Suppressor macrophage (primary cell): ENCODE measurements at regions not wholly inside any gene's neighbourhood (a gene's known extent, or its start where the extent isn't known, plus 50 kb on each side); places are given as distances from the start of the nearest gene placed in this dataset.

Source experiments
- DNase-seq, 4 experiments: peaks; one replicate each; pipeline ENCODE4 v3.0.0-alpha.2; 2020 to 2022

DNA sequence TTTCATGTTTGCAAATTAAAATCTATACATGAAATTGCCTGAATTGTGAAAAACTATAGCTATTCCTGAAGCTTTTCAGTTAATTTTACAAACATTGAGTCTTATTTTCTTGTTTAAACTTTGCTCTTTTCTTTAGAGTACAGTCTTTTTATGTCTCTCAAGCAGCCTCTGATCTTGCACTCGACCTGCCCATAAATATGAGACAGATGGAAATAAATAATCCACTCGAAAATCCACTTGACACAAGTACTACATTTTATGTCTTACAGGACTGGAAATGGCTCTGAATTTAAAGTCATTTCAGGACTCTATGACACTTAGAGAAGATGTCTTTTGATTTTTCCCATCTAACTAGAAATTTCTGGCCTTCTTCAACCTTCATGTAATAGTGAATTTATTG, 283.8 kb downstream of the USP25 start:
- no peak for DNase-seq

GRCh38 chr21:16020878-16021277, 291.1 kb downstream of the USP25 start:
- no peak for DNase-seq

DNA sequence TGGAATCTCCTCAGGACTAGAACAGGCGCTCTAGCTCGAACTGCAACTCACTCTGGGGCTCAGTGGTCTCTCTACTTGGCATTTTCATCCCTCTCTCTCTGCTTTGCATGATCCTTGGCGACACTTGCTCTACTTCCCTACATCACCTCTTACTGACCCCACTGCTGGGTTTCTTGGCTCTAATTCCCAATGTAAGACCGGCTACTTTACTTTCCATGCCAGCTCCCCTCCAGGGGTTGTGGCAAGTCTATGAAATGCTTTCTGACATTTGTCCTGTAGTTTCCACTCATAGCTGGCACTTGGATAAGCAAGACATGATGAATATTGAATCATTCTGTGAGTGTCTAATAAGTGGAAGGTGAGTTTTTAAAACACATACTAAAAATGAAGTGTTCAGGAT, 292.3 kb downstream of the USP25 start:
- no peak for DNase-seq

- no peak for DNase-seq
Measured at GRCh38 chr21:16022921-16023320, 293.1 kb downstream of the USP25 start.

DNA sequence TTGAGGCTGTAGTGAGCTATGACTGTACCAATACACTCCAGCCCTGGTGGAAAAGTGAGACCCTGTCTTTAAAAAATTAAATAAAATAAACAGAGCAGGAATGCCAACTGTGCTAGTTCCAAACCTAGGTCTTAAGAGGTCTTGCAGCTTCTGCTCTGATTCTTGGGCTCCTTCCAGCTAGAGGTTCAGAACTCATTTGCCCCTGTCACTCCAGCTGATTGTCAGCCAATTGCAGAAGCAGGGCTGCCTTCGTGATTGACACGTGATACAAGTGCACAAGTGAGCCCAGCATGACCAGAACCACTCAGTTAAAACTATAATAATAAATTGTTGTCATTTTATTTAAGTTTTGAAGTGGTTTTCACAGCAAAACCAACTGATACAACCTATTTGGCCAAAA, 298.4 kb downstream of the USP25 start:
- no peak for DNase-seq

- DNase-seq = no peak
Measured at GRCh38 chr21:16028941-16029464, 299.2 kb downstream of the USP25 start.

DNA sequence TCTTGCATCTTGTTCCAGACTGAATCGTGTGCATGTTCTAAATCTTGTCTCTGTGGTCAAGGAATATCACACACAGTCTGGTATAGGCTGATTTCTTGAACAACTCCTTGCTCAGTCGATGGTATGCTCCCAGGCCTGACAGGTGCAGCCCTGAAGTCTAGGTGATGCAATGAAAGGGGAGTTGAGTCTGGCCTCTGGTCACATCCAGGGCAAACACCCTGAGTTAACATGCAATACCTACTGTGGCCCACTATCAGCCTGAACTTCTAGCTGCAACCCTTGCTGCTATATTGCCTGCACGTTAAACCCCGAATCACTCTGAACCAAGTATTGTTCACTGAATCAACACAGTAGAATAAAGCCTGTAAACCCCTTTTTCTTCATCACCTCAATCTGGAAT, 303.4 kb downstream of the USP25 start:
- DNase-seq = no peak

DNA sequence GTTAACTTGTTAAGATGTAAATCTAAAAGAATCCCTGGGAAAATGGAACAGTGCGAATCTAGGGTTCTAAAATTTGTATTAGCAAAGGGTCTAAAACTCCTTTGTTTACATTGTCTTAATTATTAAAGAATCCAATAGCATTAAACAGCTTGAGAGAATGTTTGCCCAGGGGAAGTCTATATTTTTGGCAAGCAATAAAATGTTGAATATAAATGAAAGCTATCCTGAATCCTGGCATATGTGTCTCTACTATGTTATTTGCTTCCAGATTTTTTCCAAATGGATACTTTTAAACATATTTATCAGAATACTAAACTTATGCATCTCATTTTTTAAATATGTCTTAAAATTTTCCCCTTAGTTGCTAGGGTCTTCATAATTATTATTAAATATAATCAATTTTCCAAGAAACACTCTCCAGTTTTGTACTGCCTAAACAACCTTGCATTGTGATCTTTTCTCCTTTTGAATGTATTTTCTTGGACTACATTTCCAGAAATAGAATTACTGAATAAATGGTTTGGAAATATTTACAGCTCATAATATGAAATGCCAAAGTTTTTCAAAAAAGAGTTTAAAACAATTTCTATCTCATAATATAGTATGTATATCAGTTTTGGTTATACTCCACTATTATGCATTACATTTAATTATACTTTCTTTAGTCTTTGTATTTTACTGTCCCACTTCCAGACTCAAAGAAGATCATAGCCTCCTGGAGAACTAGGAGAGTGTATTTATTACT, 304.8 kb downstream of the USP25 start:
- DNase-seq = no peak

- DNase-seq = no peak
Measured at GRCh38 chr21:16037421-16037955, 307.7 kb downstream of the USP25 start.

- DNase-seq = no peak
Measured at GRCh38 chr21:16040601-16041000, 310.8 kb downstream of the USP25 start.

GRCh38 chr21:16044676-16045075, 314.9 kb downstream of the USP25 start:
- DNase-seq = no peak

DNA sequence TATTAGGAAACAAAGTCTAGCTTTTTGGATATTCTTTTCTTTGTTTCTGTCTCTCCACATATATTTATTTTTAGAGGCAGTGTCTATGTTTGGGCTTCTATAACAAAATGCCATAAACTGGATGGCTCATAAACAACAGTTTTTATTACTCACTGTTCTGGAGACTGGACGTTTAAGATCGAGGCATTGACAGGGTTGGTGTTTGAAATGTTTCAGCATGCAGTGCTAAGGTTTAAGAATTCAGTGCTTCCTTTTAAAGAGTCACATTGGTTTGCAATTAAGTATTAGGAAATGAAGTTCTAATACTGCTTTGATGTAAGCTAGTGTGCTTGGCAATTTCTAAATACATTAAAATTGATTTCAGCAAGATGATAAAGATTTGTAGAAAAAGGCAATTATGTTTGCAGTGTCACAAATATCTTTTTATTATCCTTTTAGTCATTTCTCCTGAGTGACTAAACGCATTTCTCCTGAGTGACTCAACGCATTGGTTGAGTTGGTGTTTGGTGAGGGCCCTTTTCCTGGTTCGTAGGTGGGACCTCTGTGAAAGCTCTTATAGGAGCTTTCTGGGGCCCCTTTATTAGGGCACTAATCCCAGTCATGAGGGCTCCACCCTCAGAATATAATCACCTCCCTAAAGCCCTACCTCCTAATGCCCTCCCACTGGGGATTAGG, 317.0 kb downstream of the USP25 start:
- DNase-seq = no peak

GRCh38 chr21:16047904-16048303, 318.1 kb downstream of the USP25 start:
- no peak for DNase-seq

- DNase-seq = no peak
Measured at GRCh38 chr21:16055014-16055413, 325.2 kb downstream of the USP25 start.

DNA sequence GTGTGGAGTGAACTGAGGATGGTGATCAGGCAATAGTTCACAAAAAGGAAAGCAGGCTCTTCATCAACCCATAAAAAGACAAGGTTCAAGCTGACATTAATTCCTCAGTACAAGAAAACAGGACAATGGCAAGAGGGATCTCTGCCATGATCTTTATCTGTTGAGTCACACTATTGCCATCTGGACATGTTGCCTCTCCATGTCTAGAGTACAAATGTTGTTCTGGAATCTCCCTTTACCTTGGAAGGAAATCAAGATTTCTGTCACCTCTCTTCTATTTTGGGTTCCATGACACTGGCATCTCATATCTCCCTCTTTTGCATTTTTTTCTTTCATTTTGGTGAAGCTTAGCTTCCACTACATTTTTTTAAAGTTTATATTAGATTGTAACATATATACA, 329.1 kb downstream of the USP25 start:
- DNase-seq = no peak

- DNase-seq = no peak
Measured at GRCh38 chr21:16059981-16060380, 330.2 kb downstream of the USP25 start.

DNA sequence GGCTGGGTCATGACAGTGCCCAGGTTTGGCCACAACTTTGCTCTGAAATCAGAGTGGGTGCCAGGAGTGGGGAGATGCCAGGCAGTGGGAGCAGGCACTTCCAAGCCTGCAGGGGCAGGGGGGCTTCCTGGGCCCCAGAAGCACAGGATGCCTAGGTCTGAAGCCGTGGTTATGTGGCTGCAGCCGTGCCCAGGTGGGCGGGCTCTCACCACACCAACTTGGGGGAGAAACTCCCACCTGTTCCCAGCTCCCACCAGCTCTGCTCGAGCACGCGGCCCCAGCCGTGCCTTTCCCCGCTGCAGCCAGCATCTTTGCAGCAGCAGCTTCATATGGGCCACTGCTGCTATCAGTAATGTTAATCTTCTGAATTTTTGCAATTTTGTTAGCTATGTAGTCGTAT, 331.4 kb downstream of the USP25 start:
- no peak for DNase-seq

GRCh38 chr21:16069178-16070112, 339.7 kb downstream of the USP25 start:
- DNase-seq = no peak

- no peak for DNase-seq
Measured at GRCh38 chr21:16070207-16070651, 340.4 kb downstream of the USP25 start.

GRCh38 chr21:16071092-16071491, 341.3 kb downstream of the USP25 start:
- no peak for DNase-seq

- DNase-seq = no peak
Measured at GRCh38 chr21:16071761-16072160, 342.0 kb downstream of the USP25 start.

GRCh38 chr21:16072221-16072620, 342.4 kb downstream of the USP25 start:
- DNase-seq = no peak

DNA sequence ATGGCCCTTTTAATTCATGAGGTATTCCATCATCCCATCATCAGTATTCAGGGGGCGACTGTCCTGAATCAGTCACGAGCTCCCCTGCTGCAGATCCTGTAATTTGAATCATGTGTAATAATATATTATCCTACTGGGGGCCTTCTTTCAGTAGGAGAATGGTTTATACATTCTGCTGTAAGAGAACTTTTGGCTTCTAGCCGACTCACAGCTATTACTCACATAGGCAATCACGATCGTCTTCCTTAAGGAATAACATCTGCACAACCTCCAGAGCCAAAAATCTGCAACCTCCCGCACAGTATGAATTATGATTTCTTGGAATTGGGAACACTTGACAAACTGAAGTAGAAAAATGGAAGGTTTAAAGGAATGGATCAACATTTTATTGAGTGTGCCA, 343.0 kb downstream of the USP25 start:
- no peak for DNase-seq
